ENCODE measurements at regions not wholly inside any gene's neighbourhood (a gene's known extent, or its start where the extent isn't known, plus 50 kb on each side); places are given as distances from the start of the nearest gene placed in this dataset.

DNA sequence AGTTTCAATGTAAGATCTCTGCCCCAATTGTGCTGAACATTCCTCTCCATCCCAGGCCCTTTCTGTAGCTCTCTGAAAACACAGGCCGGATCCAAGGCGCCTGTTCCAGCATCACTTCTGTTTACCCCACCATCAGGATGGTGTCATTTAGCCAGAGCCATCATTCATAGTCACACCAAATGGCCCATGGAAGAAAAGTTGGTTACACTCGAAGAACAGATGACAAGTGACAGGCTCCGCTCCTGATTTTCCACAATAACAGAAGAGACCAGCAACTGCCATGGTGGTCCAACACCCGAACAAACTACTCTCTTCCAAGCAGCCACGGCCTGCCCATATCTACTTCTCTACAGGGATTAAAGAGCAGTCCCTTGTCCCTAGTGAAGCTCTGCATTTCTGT lies 59.9 kb upstream of the PROX1 start:
- no peaks in the 10 kb centered on the region for H3K27me3 ChIP-seq (ENCODE audit: control insufficient read depth, insufficient read depth, low read length, poor library complexity, severe bottlenecking)
- WGBS, 2 experiments: 91 to 92% methylated on average over 6 of the region's 6 CpGs

DNA sequence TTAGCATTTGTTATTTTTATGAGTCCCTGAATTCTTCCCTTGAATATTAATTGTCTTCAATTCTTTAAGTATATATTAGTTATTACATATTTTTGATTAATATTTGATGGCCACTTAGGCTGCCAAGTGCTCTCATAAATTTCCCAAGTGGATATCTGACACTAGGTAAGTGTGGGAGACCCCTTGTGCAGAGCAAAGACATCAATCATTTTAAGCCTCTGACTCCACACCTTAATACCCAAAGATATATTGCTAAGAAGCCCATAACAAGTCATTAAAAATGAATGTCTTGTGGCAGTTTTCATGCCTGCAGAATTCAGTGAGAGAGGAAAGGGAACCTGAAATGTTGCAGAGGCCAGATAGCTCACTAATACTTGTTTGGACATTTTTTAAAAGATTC lies 58.4 kb upstream of the PROX1 start:
- Histone ChIP-seq H3K36me3 (ENCODE audit: control insufficient read depth, insufficient read depth, low read length) (no peaks in the 10 kb centered on the region), H3K9me3 (ENCODE audit: control insufficient read depth, low read length) (no peaks in the 10 kb centered on the region), H3K27me3 (ENCODE audit: control insufficient read depth, insufficient read depth, low read length, poor library complexity, severe bottlenecking) (no peaks in the 10 kb centered on the region), H3K27ac (ENCODE audit: insufficient read depth, low read depth, low read length, poor library complexity, severe bottlenecking) (no peak overlapping the region), H3K4me1 (ENCODE audit: control insufficient read depth, insufficient read depth, low read length) (peaks cover 3% of the 10 kb centered on the region), H3K4me3 (ENCODE audit: insufficient read depth, low read depth, low read length) (no peak overlapping the region)

More for the DNA sequence above, 59.9 kb upstream of the PROX1 start:
- Histone ChIP-seq H3K4me1 (ENCODE audit: control insufficient read depth, insufficient read depth, low read length) (peaks cover 3% of the 10 kb centered on the region), H3K9me3 (ENCODE audit: control insufficient read depth, low read length) (no peaks in the 10 kb centered on the region), H3K27ac (ENCODE audit: insufficient read depth, low read depth, low read length, poor library complexity, severe bottlenecking) (no peak overlapping the region), H3K36me3 (ENCODE audit: control insufficient read depth, insufficient read depth, low read length) (no peaks in the 10 kb centered on the region), H3K4me3 (ENCODE audit: insufficient read depth, low read depth, low read length) (no peak overlapping the region)

DNA sequence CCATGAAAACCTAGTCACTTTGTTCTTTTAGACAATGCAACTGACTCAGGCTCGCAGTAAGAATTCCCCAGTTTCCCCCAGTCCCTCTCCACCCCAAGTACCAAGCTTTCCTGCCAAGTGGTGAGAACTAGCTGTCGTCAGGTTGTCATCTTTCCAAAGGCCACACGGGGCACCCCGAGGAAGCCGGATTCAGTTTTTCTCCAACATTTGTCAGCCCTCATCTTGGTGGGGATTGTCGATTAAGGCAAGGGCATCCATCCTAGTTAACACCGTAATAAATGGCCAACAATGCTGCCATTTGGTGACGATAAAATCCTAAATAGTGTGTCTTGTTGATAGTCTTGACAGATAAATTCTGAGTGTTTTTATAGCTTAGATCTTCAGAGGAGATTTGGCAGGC lies 55.9 kb upstream of the PROX1 start:
- Histone ChIP-seq H3K4me1 (ENCODE audit: control insufficient read depth, insufficient read depth, low read length) (peaks cover 3% of the 10 kb centered on the region), H3K27me3 (ENCODE audit: control insufficient read depth, insufficient read depth, low read length, poor library complexity, severe bottlenecking) (no peaks in the 10 kb centered on the region), H3K36me3 (ENCODE audit: control insufficient read depth, insufficient read depth, low read length) (no peaks in the 10 kb centered on the region), H3K27ac (ENCODE audit: insufficient read depth, low read depth, low read length, poor library complexity, severe bottlenecking) (no peak overlapping the region), H3K4me3 (ENCODE audit: insufficient read depth, low read depth, low read length) (no peak overlapping the region), H3K9me3 (ENCODE audit: control insufficient read depth, low read length) (no peaks in the 10 kb centered on the region)
- WGBS, 2 experiments: 51 to 63% methylated on average over 8 of the region's 8 CpGs

DNA sequence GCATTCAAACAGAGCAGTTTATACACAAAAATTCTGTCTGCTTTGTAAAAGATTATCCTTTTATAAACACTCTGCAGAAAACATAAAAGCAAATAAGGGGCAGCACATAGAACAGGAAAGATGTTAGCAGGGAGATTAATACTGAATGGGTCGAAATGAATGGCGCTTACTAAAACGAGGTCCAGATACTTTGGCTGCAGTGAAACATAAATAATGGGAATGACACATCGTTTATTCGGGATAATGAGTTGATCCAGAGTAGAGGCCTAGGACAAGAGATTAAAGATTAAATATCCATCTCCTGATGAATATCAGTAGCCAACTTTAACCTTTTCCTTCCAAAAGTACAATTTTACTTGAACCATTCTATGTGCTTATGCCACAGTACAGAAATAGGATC lies 54.4 kb upstream of the PROX1 start:
- no peaks in the 10 kb centered on the region for H3K9me3 ChIP-seq (ENCODE audit: control insufficient read depth, low read length)
- no peaks in the 10 kb centered on the region for H3K36me3 ChIP-seq (ENCODE audit: control insufficient read depth, insufficient read depth, low read length)
- peaks cover 3% of the 10 kb centered on the region for H3K4me1 ChIP-seq (ENCODE audit: control insufficient read depth, insufficient read depth, low read length)
- no peak overlapping the region for H3K27ac ChIP-seq (ENCODE audit: insufficient read depth, low read depth, low read length, poor library complexity, severe bottlenecking)
- no peak overlapping the region for H3K4me3 ChIP-seq (ENCODE audit: insufficient read depth, low read depth, low read length)
- WGBS, 2 experiments: 88 to 98% methylated on average over 5 of the region's 5 CpGs
- no peaks in the 10 kb centered on the region for H3K27me3 ChIP-seq (ENCODE audit: control insufficient read depth, insufficient read depth, low read length, poor library complexity, severe bottlenecking)

DNA sequence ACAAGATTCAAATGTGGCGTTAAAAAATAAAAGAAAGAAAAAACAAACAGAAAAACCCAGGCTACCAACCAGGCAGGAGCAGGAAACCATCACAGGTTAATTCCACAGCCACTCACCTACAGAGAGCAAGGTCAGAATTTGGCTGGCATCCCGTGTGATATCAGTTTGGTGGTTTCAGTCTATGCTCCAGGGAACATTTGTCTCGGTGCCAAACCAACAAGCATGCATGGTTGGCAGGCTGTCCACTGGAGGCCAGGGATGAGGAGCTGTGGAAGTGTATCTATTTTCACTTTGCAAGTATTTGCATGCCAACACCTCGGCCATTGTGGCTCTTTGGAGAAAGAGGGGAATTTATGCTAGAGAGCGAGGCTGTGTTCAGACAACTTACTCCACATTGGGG lies 53.1 kb upstream of the PROX1 start:
- Histone ChIP-seq H3K4me3 (ENCODE audit: insufficient read depth, low read depth, low read length) (no peak overlapping the region), H3K27ac (ENCODE audit: insufficient read depth, low read depth, low read length, poor library complexity, severe bottlenecking) (no peak overlapping the region), H3K36me3 (ENCODE audit: control insufficient read depth, insufficient read depth, low read length) (no peaks in the 10 kb centered on the region), H3K4me1 (ENCODE audit: control insufficient read depth, insufficient read depth, low read length) (peaks cover 3% of the 10 kb centered on the region), H3K9me3 (ENCODE audit: control insufficient read depth, low read length) (no peaks in the 10 kb centered on the region), H3K27me3 (ENCODE audit: control insufficient read depth, insufficient read depth, low read length, poor library complexity, severe bottlenecking) (no peaks in the 10 kb centered on the region)
- WGBS, 2 experiments: 76 to 80% methylated on average over 5 of the region's 5 CpGs

DNA sequence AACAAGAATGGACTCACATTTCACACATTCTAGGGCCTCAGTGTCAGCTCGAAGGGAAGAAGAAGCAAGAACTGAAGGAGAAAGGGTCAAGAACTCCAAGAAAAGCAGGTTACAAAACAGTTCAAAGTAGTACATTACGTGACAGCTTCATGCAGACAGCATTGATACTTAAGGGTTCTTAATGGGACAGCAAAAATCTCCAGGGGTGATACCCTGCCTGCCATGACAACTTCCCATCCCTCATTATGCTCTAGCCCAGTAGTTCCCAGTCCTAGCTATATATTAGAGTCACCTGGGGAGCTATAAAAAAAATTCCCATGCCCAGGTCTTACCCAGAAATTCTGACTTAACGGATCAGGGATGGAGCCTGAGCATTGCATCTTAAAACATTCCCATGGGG lies 51.2 kb upstream of the PROX1 start:
- no peaks in the 10 kb centered on the region for H3K27me3 ChIP-seq (ENCODE audit: control insufficient read depth, insufficient read depth, low read length, poor library complexity, severe bottlenecking)
- no peaks in the 10 kb centered on the region for H3K9me3 ChIP-seq (ENCODE audit: control insufficient read depth, low read length)
- no peaks in the 10 kb centered on the region for H3K4me1 ChIP-seq (ENCODE audit: control insufficient read depth, insufficient read depth, low read length)
- no peaks in the 10 kb centered on the region for H3K36me3 ChIP-seq (ENCODE audit: control insufficient read depth, insufficient read depth, low read length)
- H3K27ac ChIP-seq (ENCODE audit: insufficient read depth, low read depth, low read length, poor library complexity, severe bottlenecking): no peak overlapping the region
- H3K4me3 ChIP-seq (ENCODE audit: insufficient read depth, low read depth, low read length): no peak overlapping the region
- 89 to 97% methylated on average over 3 of the region's 3 CpGs for WGBS, 2 experiments
